HepG2 (cell line): ENCODE measurements at regions not wholly inside any gene's neighbourhood (a gene's known extent, or its start where the extent isn't known, plus 50 kb on each side); places are given as distances from the start of the nearest gene placed in this dataset.

Experiments
- ATAC-seq: fragments of 200-7000 bp; cut with Tn5 transposase; 3 replicates; pipeline ENCODE4 v1.9.1; 2020; ENCODE audit warnings: mild to moderate bottlenecking, moderate library complexity
- BruUV-seq: library from RNA; stranded (reverse); fragments of 400-500 nt; replicated peaks from 2 replicates; lab custom pipeline; 2021; lab: Mats Ljungman, UMichigan
- CTCF ChIA-PET: fragments of 300-600 bp; formaldehyde crosslinking; extraction: SDS; loops from one replicate; lab custom pipeline; 2021; ENCODE audit warnings: low total read pairs, inconsistent platforms, low intra/inter-chr PET ratio; lab: Yijun Ruan, JAX
- POLR2A ChIA-PET: fragments of 350-600 bp; sonication (Branson Sonifier 250); formaldehyde crosslinking; loops from one replicate; lab custom pipeline; 2020; ENCODE audit warnings: antibody characterized with exemption, inconsistent platforms; lab: Yijun Ruan, JAX
- DNase-seq: peaks from one replicate; pipeline ENCODE4 v3.0.0-alpha.2; 2015; ENCODE audit warnings: low spot score
- FAIRE-seq: peaks from 3 replicates; lab custom pipeline; 2011; peaks lifted over from hg19 to GRCh38; lab: Jason Lieb, UNC
- H2AFZ ChIP-seq: one replicate; pipeline ENCODE4 v1.6.1; 2011; ENCODE audit warnings: low read length, inconsistent platforms
- H3K27ac ChIP-seq: fragments of 300-600 bp; 3 replicates; pipeline ENCODE4 v1.8.0; 2011; ENCODE audit warnings: mixed run types, mild to moderate bottlenecking, mixed read lengths, low read length, inconsistent platforms; ENCODE audit not compliant: insufficient read depth; ENCODE audit errors: extremely low read length
- H3K27me3 ChIP-seq, 2 experiments: fragments of 200-600 bp in 1 of 2; 2 replicates in 1 of 2; 3 replicates in 1 of 2; pipeline versions ENCODE4 v1.6.0 to v1.8.0; 2011; ENCODE audit warnings: low read length in 2 of 2, mild to moderate bottlenecking in 2 of 2, moderate library complexity in 2 of 2, inconsistent platforms in 1 of 2; ENCODE audit not compliant: insufficient read depth in 2 of 2, control insufficient read depth in 1 of 2
- H3K36me3 ChIP-seq, 2 experiments: fragments of 200-600 bp in 1 of 2; replicated peaks in 1 of 2; 2 replicates in 1 of 2; 3 replicates in 1 of 2; pipeline versions ENCODE4 v1.5.1 to v1.8.0; 2011; ENCODE audit warnings: low read length in 2 of 2, inconsistent platforms in 1 of 2; ENCODE audit not compliant: insufficient read depth in 2 of 2, control insufficient read depth in 1 of 2
- H3K4me1 ChIP-seq: 2 replicates; pipeline ENCODE4 v1.5.1; 2012; ENCODE audit warnings: low read length, inconsistent platforms; ENCODE audit not compliant: insufficient read depth
- H3K4me2 ChIP-seq: 2 replicates; pipeline ENCODE4 v1.6.0; 2011; ENCODE audit warnings: low read depth, low read length, inconsistent platforms
- H3K4me3 ChIP-seq, 3 experiments: fragments of 200-600 bp in 1 of 3; sonication (generic), shearing (Covaris generic) in 1 of 3; replicated peaks in 1 of 3; 2 replicates each; pipeline ENCODE4 v1.5.1; 2011 to 2016; ENCODE audit warnings: low read length in 3 of 3, inconsistent platforms in 2 of 3, low read depth in 2 of 3, mild to moderate bottlenecking in 2 of 3, control low read depth in 1 of 3, mixed read lengths in 1 of 3; ENCODE audit not compliant: insufficient read depth in 1 of 3
- H3K79me2 ChIP-seq: one replicate; pipeline ENCODE4 v1.6.1; 2011; ENCODE audit warnings: low read length, inconsistent platforms; ENCODE audit not compliant: insufficient read depth
- H3K9ac ChIP-seq: 2 replicates; pipeline ENCODE4 v1.6.0; 2011; ENCODE audit warnings: mild to moderate bottlenecking, low read depth, low read length, inconsistent platforms; ENCODE audit not compliant: insufficient read depth
- H3K9me3 ChIP-seq: 2 replicates; pipeline ENCODE4 v1.5.1; 2012; ENCODE audit warnings: mild to moderate bottlenecking, low read length
- H4K20me1 ChIP-seq: 2 replicates; pipeline ENCODE4 v1.6.0; 2011; ENCODE audit warnings: inconsistent platforms, mild to moderate bottlenecking, low read length, moderate library complexity; ENCODE audit not compliant: insufficient read depth
- GATAD1 ChIP-seq: IDR thresholded peaks from 2 replicates; pipeline ENCODE4 v1.6.1; 2016; ENCODE audit warnings: missing genetic modification reagents, missing compliant biosample characterization
- GMEB2 ChIP-seq: IDR thresholded peaks from 2 replicates; pipeline ENCODE4 v1.6.1; 2016; ENCODE audit warnings: missing biosample characterization, missing genetic modification reagents, low read depth
- HNRNPL ChIP-seq: fragments of 200-400 bp; formaldehyde crosslinking; IDR thresholded peaks from 2 replicates; pipeline ENCODE4 v1.6.1; 2017; ENCODE audit warnings: mild to moderate bottlenecking, low read depth, low read length
- REXO4 ChIP-seq: sonication (generic); formaldehyde crosslinking; IDR thresholded peaks from 2 replicates; pipeline ENCODE4 v1.8.0; 2022; ENCODE audit warnings: missing genetic modification reagents, mild to moderate bottlenecking, borderline replicate concordance
- ZBTB2 ChIP-seq: sonication (generic); formaldehyde crosslinking; IDR thresholded peaks from 2 replicates; pipeline ENCODE4 v1.8.0; 2022; ENCODE audit warnings: low read depth, missing genetic modification reagents
- ZKSCAN8 ChIP-seq: IDR thresholded peaks from 2 replicates; pipeline ENCODE4 v1.6.1; 2016; ENCODE audit warnings: borderline replicate concordance, missing genetic modification reagents, missing compliant biosample characterization
- WGBS: methylation state at CpG from one replicate; pipeline ENCODE4 v1.1.6; 2017; ENCODE audit warnings: low lambda C conversion rate; 5-methylcytosine and 5-hydroxymethylcytosine counted together
- in situ Hi-C: cut with HindIII; loops from 2 replicates; pipeline ENCODE4 v1.10.0; 2017; ENCODE audit warnings: low pct_unique_long_range_greater_than_20kb; ENCODE audit not compliant: extremely low pct_ligation_motif_present
- intact Hi-C: fragments of 100-400 bp; cut with micrococcal nuclease; formaldehyde crosslinking; loops from one replicate; pipeline ENCODE4 v1.10.0; 2022; ENCODE audit not compliant: unreplicated experiment

GRCh38 chr2:235264512-235264911, 229.3 kb upstream of the AGAP1 start:
- no peak for DNase-seq
- Histone ChIP-seq H2AFZ (no peak overlapping the region), H3K79me2 (no peaks in the 10 kb centered on the region), H3K36me3 (no peaks in the 10 kb centered on the region), H3K9me3 (peaks cover 7% of the 10 kb centered on the region; the same call in 1 of the 2 replicates), H3K4me2 (no peak overlapping the region; the same call in 1 of the 2 replicates), H3K27me3 (peaks cover 2 to 25% of the 10 kb centered on the region in 2 experiments; a peak in 3 of 5 replicates), H3K9ac (no peak overlapping the region), H3K4me1 (peaks cover 64% of the 10 kb centered on the region), H3K27ac (no peak overlapping the region), H4K20me1 (no peaks in the 10 kb centered on the region), H3K4me3 (no peak overlapping the region)
- in situ Hi-C loops (no loop called here), intact Hi-C loops (loop anchor here (10.0 kb wide), 1 partner anchor 330 kb away; no protein-coding TSS in a partner anchor)
- no peak for TF ChIP-seq GATAD1
- 0 out of 2 replicates have a peak, but pooled peaks have one; percentile 54 for TF ChIP-seq HNRNPL
- no peak for TF ChIP-seq ZBTB2 (CRISPR knock-in tag)
- no peak for TF ChIP-seq ZKSCAN8 (CRISPR knock-in tag)
- no peak for TF ChIP-seq GMEB2 (CRISPR knock-in tag)
- no peak for TF ChIP-seq REXO4
- POLR2A ChIA-PET, result no interaction called here
- CTCF ChIA-PET, result no interaction called here
- 58% methylated on average over 8 of the region's 8 CpGs for WGBS
- BruUV-seq, result no TSS peak
- no peak for FAIRE-seq
- ATAC-seq, result no peak
